NCI-H524 (cell line): ENCODE measurements at regions not wholly inside any gene's neighbourhood (a gene's known extent, or its start where the extent isn't known, plus 50 kb on each side); places are given as distances from the start of the nearest gene placed in this dataset.

Experiments used
- DNase-seq, 2 experiments: peaks; one replicate each; lab custom pipeline; 2025; lab: John Stamatoyannopoulos, UW

DNA sequence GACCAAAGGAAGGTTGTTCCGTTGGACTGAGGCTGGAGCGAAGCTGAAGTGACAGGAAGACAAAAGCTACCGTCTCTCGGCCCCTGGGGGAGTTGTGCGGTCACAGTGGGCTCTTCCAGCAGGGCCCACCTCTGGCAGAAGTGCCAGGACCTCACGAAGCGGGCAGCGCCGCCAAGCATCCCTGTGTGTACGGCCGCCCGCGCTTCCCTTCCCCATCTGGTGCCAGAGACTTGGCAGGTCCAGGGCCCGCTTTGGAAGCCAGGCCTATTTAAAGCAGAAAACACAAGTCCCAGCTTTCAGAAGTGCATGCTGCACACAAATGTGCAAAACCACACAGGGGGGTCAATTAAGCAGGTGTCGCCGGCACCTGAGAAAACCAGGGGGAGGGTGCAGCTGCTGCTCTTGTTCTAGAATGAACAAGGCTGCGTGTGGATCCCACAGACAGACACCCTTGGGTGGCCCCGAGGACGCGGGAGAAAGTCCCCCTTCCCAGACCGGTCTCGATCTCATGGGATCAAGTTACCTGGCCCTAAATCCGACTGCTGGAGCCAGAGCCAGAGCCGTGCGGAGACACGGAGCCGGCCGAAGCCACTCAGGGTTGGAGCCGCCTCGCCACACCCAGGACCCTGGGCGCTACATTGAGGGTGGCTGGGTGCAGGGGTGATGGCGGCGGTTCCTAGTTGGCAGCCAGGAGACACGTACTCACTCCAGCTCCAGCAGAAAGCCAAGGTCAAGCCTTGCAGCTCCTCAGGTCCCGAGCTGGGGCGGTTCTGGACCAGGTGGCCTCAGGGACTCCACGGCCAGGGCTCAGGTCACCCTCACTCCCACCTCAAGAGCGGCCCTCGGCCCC is 51.8 kb upstream of the PPP2R2D start:
- no peak for DNase-seq

DNA sequence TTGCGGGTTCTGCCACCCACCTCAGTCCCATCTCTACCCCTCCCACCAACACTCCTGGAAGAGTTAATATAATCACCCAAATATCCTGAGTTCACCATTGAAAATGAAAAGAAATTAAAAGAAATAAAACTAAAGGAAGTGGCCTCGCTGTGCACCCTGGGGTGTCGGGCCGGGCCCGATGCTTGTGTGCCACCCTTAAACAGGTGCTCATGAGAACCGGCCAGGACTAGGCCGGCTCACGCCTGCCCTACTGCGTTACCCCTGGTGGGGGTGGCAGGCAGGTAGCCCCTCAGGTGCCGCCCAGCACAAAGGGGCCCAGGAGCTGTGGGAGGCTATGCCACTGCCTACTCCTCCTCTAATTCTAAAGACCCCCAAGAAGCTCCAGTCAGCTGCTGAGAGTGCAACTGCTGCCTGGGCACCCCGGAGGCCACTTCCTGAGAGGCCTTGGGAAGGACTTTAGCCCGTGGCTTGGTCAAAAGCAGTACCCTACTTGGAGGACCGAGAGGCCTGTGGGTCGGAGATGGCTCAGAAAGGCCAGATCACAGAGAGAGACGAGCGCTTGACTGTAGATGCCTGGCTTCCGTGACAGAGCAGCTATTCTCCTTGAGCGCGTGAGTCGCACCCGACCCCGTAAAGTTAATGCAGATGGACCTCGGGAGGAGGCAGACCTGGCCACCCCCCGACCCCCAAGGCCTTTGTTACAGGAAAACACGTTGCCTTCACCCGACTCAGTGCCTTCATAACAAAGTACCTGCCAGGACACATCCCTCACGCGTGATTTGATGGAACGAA is 51.0 kb upstream of the PPP2R2D start:
- DNase-seq = no peak

GRCh38 chr10:131850383-131850870 is 50.4 kb upstream of the PPP2R2D start:
- no peak for DNase-seq
